ENCODE measurements at regions not wholly inside any gene's neighbourhood (a gene's known extent, or its start where the extent isn't known, plus 50 kb on each side); places are given as distances from the start of the nearest gene placed in this dataset.
"Not testable (repeated sequence)": the region's sequence is repeated elsewhere in the genome, so short reads cannot be mapped to it uniquely, and the experiment has no call there.

DNA sequence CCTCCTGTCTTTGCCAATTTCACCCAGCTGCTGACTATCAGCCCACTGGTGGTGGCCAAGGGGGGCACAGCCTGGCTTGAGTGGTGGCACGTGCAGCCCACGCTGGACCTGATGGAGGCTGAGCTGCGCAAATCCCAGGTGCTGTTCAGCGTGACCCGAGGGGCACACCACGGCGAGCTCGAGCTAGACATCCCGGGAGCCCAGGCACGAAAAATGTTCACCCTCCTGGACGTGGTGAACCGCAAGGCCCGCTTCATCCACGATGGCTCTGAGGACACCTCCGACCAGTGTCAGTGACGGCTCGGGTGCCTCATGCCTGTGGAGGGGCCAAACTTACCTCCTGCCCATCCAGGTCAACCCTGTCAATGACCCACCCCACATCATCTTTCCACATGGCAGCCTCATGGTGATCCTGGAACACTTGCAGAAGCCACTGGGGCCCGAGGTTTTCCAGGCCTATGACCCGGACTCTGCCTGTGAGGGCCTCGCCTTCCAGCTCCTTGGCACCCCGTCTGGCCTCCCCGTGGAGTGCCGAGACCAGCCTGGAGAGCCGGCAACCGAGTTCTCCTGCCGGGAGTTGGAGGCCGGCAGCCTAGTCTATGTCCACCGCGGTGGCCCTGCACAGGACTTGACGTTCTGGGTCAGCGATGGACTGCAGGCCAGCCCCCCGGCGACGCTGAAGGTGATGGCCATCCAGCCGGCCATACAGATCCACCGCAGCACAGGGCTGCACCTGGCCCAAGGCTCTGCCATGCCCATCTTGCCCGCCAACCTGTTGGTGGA lies 180.2 kb downstream of the TBC1D2B start:
- TF ChIP-seq POLR2A, EP300 (IDR thresholded peaks at IDR 0.05): not testable (repeated sequence)
- TF ChIP-seq, protein P1, sequence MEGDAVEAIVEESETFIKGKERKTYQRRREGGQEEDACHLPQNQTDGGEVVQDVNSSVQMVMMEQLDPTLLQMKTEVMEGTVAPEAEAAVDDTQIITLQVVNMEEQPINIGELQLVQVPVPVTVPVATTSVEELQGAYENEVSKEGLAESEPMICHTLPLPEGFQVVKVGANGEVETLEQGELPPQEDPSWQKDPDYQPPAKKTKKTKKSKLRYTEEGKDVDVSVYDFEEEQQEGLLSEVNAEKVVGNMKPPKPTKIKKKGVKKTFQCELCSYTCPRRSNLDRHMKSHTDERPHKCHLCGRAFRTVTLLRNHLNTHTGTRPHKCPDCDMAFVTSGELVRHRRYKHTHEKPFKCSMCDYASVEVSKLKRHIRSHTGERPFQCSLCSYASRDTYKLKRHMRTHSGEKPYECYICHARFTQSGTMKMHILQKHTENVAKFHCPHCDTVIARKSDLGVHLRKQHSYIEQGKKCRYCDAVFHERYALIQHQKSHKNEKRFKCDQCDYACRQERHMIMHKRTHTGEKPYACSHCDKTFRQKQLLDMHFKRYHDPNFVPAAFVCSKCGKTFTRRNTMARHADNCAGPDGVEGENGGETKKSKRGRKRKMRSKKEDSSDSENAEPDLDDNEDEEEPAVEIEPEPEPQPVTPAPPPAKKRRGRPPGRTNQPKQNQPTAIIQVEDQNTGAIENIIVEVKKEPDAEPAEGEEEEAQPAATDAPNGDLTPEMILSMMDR (IDR thresholded peaks at IDR 0.05) = not testable (repeated sequence)

All from ovary (tissue), 3 donors.